HG02759 (cell line): ENCODE measurements at regions not wholly inside any gene's neighbourhood (a gene's known extent, or its start where the extent isn't known, plus 50 kb on each side); places are given as distances from the start of the nearest gene placed in this dataset.
"Not testable (repeated sequence)": the region's sequence is repeated elsewhere in the genome, so short reads cannot be mapped to it uniquely, and the experiment has no call there.

Source experiments
- ATAC-seq: cut with Tn5 transposase; IDR thresholded peaks from one replicate; pipeline ENCODE4 v1.9.1; 2021; ENCODE audit warnings: mild to moderate bottlenecking, moderate library complexity; ENCODE audit not compliant: unreplicated experiment

- not testable (repeated sequence) for ATAC-seq
These were observed 161.4 kb downstream of the SYT15 start for GRCh38 chr10:46740368-46740767.

GRCh38 chr10:46749003-46749402 is 162.2 kb upstream of the PTPN20 start:
- peak; percentile 48 for ATAC-seq

- peak; percentile 71 for ATAC-seq
These were observed 161.8 kb upstream of the PTPN20 start for GRCh38 chr10:46749470-46749869.

GRCh38 chr10:46753763-46754162 is 157.5 kb upstream of the PTPN20 start:
- not testable (repeated sequence) for ATAC-seq

- ATAC-seq, result peak; percentile 90
These were observed 149.8 kb upstream of the PTPN20 start for GRCh38 chr10:46761471-46761870.

- ATAC-seq, result not testable (repeated sequence)
These were observed 142.5 kb upstream of the PTPN20 start for GRCh38 chr10:46768515-46769291.

- not testable (repeated sequence) for ATAC-seq
These were observed 137.9 kb upstream of the PTPN20 start for GRCh38 chr10:46773178-46773896.

- not testable (repeated sequence) for ATAC-seq
These were observed 137.4 kb upstream of the PTPN20 start for GRCh38 chr10:46773897-46774236.

GRCh38 chr10:46774366-46774765 is 136.9 kb upstream of the PTPN20 start:
- not testable (repeated sequence) for ATAC-seq

GRCh38 chr10:46774945-46775667 is 136.1 kb upstream of the PTPN20 start:
- ATAC-seq, result not testable (repeated sequence)

GRCh38 chr10:46775668-46776059 is 135.6 kb upstream of the PTPN20 start:
- ATAC-seq, result not testable (repeated sequence)

- not testable (repeated sequence) for ATAC-seq
These were observed 131.7 kb upstream of the PTPN20 start for GRCh38 chr10:46779571-46779970.

- not testable (repeated sequence) for ATAC-seq
These were observed 131.1 kb upstream of the PTPN20 start for GRCh38 chr10:46780164-46780563.

GRCh38 chr10:46781001-46781400 is 130.2 kb upstream of the PTPN20 start:
- ATAC-seq, result not testable (repeated sequence)

GRCh38 chr10:46782001-46782874 is 129.0 kb upstream of the PTPN20 start:
- peak; percentile 58 for ATAC-seq

- ATAC-seq, result not testable (repeated sequence)
These were observed 126.6 kb upstream of the PTPN20 start for GRCh38 chr10:46784665-46785064.

- not testable (repeated sequence) for ATAC-seq
These were observed 125.1 kb upstream of the PTPN20 start for GRCh38 chr10:46786125-46786517.

- peak; percentile 72 for ATAC-seq
These were observed 124.5 kb upstream of the PTPN20 start for GRCh38 chr10:46786518-46787320.

GRCh38 chr10:46787321-46787615 is 124.0 kb upstream of the PTPN20 start:
- ATAC-seq, result peak; percentile 43
